Panc1 (cell line): ENCODE measurements at regions not wholly inside any gene's neighbourhood (a gene's known extent, or its start where the extent isn't known, plus 50 kb on each side); places are given as distances from the start of the nearest gene placed in this dataset.

Experiments used
- POLR2AphosphoS5 ChIP-seq: IDR thresholded peaks from 2 replicates; pipeline ENCODE4 v1.6.1; 2012; ENCODE audit warnings: mild to moderate bottlenecking, low read depth, low read length, moderate library complexity
- SIN3A ChIP-seq: IDR thresholded peaks from 2 replicates; pipeline ENCODE4 v1.6.1; 2012; ENCODE audit warnings: low read depth, mild to moderate bottlenecking, low read length, moderate library complexity, borderline replicate concordance; ENCODE audit not compliant: insufficient read depth
- TCF7L2 ChIP-seq: IDR thresholded peaks from 2 replicates; pipeline ENCODE4 v1.6.1; 2011; ENCODE audit warnings: mild to moderate bottlenecking, low read depth, low read length, inconsistent platforms
- TF ChIP-seq, protein P1 (sequence below): fragments of 450-650 bp; IDR thresholded peaks from 2 replicates; pipeline ENCODE4 v1.5.1; 2017; ENCODE audit warnings: mild to moderate bottlenecking

DNA sequence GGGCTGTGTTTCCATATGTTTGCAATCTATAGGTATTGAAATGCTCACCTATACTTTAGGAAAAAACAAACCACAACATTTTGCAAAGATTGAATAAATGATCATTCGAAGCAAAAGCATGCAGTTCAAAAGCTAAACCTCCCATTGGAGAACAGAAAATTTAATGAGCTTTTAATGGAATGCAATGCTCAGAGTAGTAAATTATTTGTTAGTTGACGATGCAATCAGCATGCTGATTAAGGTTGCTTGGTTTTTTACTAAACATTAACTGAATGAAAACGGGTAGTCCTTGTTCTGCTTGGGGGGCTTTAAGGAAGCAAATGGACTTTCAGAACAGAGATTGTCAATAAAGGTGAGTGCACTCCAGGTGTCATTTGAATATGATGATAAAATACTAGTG is 123.3 kb upstream of the TMEM161B start:
- TF ChIP-seq, protein P1, sequence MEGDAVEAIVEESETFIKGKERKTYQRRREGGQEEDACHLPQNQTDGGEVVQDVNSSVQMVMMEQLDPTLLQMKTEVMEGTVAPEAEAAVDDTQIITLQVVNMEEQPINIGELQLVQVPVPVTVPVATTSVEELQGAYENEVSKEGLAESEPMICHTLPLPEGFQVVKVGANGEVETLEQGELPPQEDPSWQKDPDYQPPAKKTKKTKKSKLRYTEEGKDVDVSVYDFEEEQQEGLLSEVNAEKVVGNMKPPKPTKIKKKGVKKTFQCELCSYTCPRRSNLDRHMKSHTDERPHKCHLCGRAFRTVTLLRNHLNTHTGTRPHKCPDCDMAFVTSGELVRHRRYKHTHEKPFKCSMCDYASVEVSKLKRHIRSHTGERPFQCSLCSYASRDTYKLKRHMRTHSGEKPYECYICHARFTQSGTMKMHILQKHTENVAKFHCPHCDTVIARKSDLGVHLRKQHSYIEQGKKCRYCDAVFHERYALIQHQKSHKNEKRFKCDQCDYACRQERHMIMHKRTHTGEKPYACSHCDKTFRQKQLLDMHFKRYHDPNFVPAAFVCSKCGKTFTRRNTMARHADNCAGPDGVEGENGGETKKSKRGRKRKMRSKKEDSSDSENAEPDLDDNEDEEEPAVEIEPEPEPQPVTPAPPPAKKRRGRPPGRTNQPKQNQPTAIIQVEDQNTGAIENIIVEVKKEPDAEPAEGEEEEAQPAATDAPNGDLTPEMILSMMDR = no peak
- TF ChIP-seq TCF7L2 (no peak), SIN3A (no peak), POLR2AphosphoS5 (no peak)
